ENCODE measurements at regions not wholly inside any gene's neighbourhood (a gene's known extent, or its start where the extent isn't known, plus 50 kb on each side); places are given as distances from the start of the nearest gene placed in this dataset.

- Histone ChIP-seq H4K20me1 (ENCODE audit: control insufficient read depth, insufficient read depth) (no peaks in the 10 kb centered on the region), H2AFZ (ENCODE audit: control insufficient read depth, low read depth, low read length) (no peak overlapping the region), H3K9ac (ENCODE audit: control insufficient read depth, insufficient read depth, low read length) (no peak overlapping the region), H3K79me2 (ENCODE audit: control insufficient read depth, insufficient read depth, low read length) (no peaks in the 10 kb centered on the region), H3K4me3 (no peak overlapping the region), H3K27ac (ENCODE audit: control insufficient read depth, insufficient read depth) (no peak overlapping the region), H3K4me1 (ENCODE audit: control insufficient read depth, insufficient read depth, low read length) (no peaks in the 10 kb centered on the region), H3K4me2 (ENCODE audit: control insufficient read depth, insufficient read depth) (no peak overlapping the region), H3K9me3 (replicated peaks; ENCODE audit: control insufficient read depth, insufficient read depth, low read length) (no peaks in the 10 kb centered on the region), H3K27me3 (replicated peaks in 1 of 2; ENCODE audit: control insufficient read depth in 2 of 2, insufficient read depth in 2 of 2, low read length in 1 of 2) (no peaks in the 10 kb centered on the region), H3K36me3 (ENCODE audit: control insufficient read depth in 2 of 2, insufficient read depth in 2 of 2, low read length in 1 of 2) (no peaks in the 10 kb centered on the region)
- DNase-seq (ENCODE audit: low read depth, low spot score) = no peak
- no peak for ATAC-seq
- no TSS peak for BruUV-seq (replicated peaks)
- ChIA-PET CTCF (no interaction called here), POLR2A (no interaction called here), SMC1A (ENCODE audit: uncharacterized antibody, unreplicated experiment) (no interaction called here), RAD21 (ENCODE audit: unreplicated experiment) (no interaction called here)
- 40% methylated on average over 1 of the region's 1 CpG for WGBS (ENCODE audit: insufficient coverage, insufficient replicate concordance, low lambda C conversion rate, missing lambda C conversion rate)
- intact Hi-C loops (cut with micrococcal nuclease; ENCODE audit: unreplicated experiment) = no loop called here
- TF ChIP-seq ZNF207 (IDR thresholded peaks at IDR 0.05; ENCODE audit: borderline replicate concordance) (no peak), LARP7 (IDR thresholded peaks at IDR 0.05) (no peak), ASH2L (IDR thresholded peaks at IDR 0.05; ENCODE audit: borderline replicate concordance, low read depth) (no peak), IRF4 (IDR thresholded peaks at IDR 0.05; ENCODE audit: low read depth, low read length) (no peak), SMAD1 (IDR thresholded peaks at IDR 0.05; ENCODE audit: low read depth, partially characterized antibody) (no peak), MTA3 (IDR thresholded peaks at IDR 0.05; ENCODE audit: borderline replicate concordance, low read length) (no peak), EGR1 (IDR thresholded peaks at IDR 0.05; ENCODE audit: borderline replicate concordance in 1 of 2, low read depth in 2 of 2, low read length in 2 of 2) (no peak), ZNF622 (IDR thresholded peaks at IDR 0.05) (no peak), GABPA (IDR thresholded peaks at IDR 0.05; ENCODE audit: low read depth) (no peak), STAT1 (conservative IDR thresholded peaks at IDR 0.05) (no peak), RCOR1 (conservative IDR thresholded peaks at IDR 0.05; ENCODE audit: low read depth, low read length) (no peak), BRCA1 (IDR thresholded peaks at IDR 0.05; ENCODE audit: low read depth, low read length) (no peak), POLR2AphosphoS5 (IDR thresholded peaks at IDR 0.05; ENCODE audit: low read length) (no peak), EP300 (IDR thresholded peaks at IDR 0.05; ENCODE audit: borderline replicate concordance in 1 of 2, control insufficient read depth in 1 of 2, low read depth in 2 of 2, low read length in 2 of 2) (no peak), CHD2 (IDR thresholded peaks at IDR 0.05; ENCODE audit: borderline replicate concordance, low read depth, low read length) (no peak), RELA (IDR thresholded peaks at IDR 0.05; ENCODE audit: borderline replicate concordance, partially characterized antibody) (no peak)
- TF ChIP-seq, protein P1, sequence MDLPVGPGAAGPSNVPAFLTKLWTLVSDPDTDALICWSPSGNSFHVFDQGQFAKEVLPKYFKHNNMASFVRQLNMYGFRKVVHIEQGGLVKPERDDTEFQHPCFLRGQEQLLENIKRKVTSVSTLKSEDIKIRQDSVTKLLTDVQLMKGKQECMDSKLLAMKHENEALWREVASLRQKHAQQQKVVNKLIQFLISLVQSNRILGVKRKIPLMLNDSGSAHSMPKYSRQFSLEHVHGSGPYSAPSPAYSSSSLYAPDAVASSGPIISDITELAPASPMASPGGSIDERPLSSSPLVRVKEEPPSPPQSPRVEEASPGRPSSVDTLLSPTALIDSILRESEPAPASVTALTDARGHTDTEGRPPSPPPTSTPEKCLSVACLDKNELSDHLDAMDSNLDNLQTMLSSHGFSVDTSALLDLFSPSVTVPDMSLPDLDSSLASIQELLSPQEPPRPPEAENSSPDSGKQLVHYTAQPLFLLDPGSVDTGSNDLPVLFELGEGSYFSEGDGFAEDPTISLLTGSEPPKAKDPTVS (IDR thresholded peaks at IDR 0.05; ENCODE audit: low read depth, low read length) = no peak
- in situ Hi-C loops (cut with MboI) = no loop called here
- no peak for FAIRE-seq
These were observed 1374.4 kb upstream of the CDH8 start for GRCh38 chr16:63410594-63410993.
